HG03342 (cell line): ENCODE measurements at regions not wholly inside any gene's neighbourhood (a gene's known extent, or its start where the extent isn't known, plus 50 kb on each side); places are given as distances from the start of the nearest gene placed in this dataset.
"Not testable (repeated sequence)": the region's sequence is repeated elsewhere in the genome, so short reads cannot be mapped to it uniquely, and the experiment has no call there.

Source experiments
- ATAC-seq: cut with Tn5 transposase; IDR thresholded peaks from one replicate; pipeline ENCODE4 v1.9.1; 2021; ENCODE audit warnings: mild to moderate bottlenecking, moderate library complexity; ENCODE audit not compliant: unreplicated experiment

DNA sequence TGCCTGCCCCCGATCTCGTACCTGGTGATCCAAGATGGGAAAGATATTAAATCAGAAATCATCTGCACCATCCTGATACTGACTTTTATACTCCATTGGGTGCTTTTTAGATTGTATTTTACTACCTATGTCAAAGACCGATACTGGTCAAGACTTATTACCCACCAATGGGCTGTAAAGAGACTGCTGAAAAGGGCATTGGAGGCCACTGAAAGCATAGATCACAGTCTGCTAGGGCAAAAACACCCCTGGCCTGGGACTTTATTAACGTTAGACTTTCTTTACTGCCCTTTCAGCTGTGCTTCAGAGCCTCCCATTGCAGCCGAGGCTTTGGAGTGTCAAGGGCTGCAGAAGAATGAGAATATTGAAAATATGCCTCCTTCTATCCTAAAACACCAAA, 472.8 kb upstream of the DDX18 start:
- no peak for ATAC-seq

DNA sequence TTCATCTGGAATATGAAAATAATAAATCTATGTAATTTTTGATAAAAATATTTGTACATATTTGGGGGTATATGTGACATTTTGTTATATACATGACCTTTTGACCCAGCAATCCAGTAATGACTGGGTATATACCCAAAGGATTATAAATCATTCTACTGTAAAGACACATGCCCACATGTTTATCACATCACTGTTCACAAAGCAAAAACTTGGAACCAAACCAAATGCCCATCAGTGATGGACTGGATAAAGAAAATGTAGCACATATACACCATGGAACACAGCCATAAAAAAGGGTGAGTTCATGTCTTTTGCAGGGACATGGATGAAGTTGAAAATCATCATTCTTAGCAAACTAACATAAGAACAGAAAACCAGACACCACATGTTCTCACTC, 472.1 kb upstream of the DDX18 start:
- no peak for ATAC-seq

DNA sequence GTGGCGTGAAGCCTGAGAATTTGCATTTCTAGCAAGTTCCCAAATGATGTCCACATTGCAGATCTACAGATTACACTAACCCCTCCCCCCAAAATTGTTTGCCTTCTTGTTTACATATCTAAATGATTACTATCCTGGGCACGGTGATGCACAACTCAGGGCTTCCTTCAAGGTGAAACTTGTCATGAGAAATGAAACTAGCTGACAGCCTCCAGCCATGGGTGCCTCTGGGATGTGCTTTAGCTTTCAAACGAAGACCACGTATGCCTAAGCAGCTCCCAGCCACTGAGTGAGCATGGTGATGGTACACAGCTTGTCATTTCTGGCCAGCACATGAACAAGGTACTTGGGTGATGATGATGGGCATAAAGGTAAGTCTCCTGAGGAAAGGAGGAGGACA, 464.8 kb upstream of the DDX18 start:
- no peak for ATAC-seq

DNA sequence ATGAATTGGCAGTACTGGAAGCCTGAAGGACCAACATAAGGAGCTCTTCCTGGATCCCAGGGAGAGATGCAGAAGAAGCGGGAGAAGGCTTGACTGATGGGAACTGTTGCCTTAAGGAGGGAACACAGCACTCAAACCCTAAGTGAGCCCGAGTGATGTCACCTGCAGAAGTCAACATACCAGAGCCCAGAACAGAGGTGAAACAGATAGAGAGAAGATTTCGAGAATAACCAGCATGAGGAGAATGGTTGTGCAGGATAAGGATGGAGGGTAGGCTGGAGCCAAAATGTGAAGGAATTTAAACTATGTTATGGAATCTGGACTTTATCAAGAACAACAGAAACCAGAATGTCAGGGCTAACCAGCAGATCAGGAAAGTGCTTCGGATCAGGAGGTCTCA, 463.1 kb upstream of the DDX18 start:
- ATAC-seq = no peak

DNA sequence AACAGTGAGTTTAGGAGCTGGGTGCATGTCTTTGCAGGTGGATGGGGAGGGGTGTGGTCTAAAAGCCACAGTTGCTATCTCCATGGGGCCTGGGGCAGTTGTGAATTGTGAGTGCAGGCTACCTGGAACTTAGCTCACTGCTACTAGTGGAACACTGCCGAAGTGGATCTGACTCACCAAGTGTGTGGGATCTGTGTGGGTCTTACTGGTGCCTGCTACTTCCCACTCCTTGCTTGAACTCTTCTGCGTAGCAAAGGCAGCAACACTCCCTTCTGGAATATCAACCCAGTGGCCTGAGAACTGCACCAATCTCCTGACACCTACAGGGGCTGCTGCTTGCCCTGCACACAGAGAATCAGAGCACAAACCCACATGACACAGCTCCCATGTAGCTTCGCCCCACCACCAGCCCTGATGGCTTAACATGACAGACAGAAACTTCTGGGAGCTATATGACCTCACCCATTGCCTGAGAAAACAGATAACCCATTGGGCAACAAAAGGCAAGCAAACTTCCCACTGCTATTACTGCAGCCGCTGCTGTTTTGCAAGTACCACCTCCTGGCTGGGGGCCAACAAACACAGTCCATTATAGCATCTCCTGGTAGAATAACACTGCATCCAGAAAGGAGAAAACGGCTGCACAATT, 455.1 kb upstream of the DDX18 start:
- no peak for ATAC-seq

DNA sequence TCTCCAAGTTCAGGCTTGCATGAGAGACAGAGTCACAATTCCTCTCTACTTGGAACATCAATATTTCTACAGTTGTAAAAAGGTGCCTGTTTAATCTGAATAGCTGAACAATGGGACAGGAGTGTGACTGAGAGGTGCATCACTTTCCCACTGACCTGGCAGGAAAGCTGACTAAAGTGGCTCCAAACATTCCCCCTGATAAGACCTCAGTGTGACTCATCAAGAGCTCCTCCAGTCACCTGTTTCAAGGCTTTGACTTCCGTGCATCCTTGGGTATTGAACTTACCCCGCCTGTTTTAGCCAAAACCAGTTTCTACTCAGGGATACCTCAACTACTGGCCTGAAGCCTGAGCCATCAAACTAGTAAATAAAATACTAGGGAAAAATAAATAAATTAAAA, 453.9 kb upstream of the DDX18 start:
- no peak for ATAC-seq

DNA sequence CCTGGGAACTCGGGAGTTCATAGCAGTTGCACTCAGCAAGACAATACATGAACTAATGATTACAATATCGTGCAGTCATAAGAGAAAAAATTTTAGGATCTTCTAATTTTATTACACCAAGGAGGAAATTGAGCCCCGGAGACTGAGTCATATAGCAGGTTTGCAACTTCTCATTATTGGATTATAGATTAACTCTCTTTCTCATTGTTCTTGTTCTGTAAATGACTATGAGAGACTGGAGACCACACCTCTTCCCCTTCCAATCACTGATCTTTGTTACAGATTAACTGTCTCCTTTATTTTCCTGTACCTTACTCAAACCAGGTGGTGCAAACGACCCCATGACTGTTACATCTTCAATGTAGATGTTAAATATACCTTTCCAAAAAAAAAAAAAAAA, 435.8 kb upstream of the DDX18 start:
- ATAC-seq = peak; percentile 98

DNA sequence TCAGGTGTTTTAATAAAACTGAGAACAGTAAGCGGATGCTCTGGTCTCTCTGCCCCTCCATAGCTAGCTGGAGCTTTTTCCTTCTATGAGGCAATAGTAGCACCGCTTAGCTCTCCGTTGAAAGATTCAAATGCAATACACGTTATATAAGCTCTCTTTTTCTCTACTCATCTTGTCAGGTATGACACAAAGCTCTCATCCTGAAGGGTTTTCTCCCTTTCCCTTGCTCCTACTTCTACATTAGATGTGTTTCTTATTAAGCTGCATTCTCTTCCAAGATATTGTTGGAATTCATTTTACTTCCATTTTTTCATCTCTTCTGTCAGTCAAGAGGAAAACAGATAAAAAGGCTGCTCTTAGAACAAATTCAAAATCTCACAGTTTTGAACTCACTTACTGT, 434.6 kb upstream of the DDX18 start:
- ATAC-seq = no peak

DNA sequence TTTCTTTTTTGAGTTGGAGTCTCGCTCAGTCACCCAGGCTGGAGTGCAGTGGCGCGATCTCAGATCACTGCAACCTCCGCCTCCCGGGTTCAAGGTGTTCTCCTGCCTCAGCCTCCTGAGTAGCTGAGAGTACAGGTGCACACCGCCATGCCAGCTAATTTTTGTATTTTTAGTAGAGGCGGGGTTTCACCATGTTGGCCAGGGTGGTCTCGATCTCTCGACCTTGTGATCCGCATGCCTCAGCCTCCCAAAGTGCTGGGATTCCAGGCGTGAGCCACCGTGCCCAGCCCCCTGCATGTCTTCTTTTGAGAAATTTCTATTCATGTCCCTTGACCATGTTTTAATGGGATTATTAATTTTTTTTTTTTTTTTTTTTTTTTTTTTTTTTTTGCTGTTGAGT, 430.5 kb upstream of the DDX18 start:
- ATAC-seq = not testable (repeated sequence)

DNA sequence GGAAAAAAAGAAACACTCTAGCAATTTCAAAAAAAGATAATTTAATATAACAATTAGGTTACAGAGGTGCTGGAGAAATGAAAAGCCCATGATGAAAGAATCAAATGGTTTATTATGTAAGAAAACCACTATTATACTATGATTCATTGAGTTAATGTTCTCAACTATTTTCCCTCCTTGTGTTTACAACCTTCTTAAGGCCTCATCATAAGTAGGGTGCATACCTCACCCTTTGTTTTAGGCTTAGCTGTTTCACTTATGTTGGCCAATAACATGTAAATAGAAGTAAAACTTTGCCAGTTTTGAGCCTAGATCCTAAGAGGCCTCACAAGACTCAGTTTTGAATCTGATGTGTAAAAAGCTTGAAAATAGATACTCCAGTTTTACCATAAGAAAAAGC, 418.3 kb upstream of the DDX18 start:
- no peak for ATAC-seq

DNA sequence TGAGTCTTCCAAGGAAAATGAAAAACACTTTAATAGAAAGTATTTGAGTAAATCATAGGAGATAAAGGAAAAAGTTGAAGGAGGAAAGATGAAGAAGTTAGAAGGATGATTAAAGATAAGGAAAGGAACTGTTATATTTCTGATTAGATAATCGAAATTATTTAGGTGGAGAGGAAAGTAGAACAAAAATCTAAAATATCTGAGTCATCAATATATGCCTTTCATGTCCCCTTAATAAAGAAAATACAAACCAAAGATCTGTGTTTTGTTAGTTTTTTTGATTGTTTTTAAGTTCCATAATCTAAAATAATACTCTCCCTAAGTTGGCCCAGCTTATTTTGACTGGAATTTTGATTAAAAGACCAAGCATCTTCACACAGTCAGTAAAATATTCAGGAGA, 412.9 kb upstream of the DDX18 start:
- no peak for ATAC-seq

DNA sequence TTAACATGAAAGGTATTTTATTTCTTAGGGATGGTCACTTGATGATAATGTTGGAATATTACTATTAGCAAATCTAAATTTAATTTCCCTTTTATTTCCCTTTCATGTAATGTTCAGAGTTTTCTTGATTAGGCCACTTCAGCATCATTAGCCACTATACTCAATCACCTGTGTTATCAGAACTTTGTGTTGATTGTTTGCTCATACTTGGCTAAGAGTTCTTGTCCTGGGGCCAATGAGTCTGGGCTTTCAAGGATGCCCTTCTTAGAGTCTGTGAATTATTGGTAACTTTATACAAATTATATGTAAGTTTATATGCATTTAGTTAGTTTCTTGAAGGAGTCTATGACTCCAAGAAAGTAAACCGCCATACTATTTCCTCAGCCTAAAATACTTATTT, 408.0 kb upstream of the DDX18 start:
- no peak for ATAC-seq

DNA sequence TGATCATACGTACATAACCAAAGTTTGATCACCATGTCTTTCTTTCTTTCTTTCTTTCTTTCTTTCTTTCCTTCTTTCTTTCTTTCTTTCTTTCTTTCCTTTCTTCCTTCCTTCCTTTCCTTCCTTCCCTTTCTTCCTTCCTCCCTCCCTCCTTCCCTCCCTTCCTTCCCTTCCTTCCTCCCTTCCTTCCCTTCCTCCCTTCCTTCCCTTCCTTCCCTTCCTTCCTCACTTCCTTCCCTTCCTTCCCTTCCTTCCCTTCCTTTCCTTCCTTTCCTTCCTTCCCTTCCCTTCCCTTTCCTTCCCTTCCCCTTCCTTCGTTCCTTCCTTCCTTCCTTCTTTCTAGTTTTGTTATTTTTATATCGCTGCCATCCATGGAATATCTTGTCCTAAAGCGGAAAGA, 406.7 kb upstream of the DDX18 start:
- no peak for ATAC-seq

DNA sequence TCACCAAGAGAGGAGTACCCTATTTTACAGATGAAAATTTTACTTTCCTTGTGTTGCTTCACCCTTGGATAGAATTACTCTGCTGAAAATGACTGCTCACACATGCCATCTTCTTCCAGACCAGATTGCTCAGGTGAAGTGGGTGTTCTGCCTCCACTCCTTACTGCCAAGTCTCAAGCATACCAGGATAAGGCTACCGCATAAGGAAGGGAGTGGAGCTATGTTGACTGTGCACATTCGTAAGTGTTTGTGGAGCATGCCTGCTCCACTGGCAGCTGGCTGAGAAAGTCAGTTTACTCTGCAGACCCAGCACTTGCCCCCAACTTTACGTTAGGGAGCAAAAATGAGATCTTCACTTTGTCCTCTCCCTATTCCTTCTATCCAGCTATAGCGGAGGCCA, 405.0 kb upstream of the DDX18 start:
- ATAC-seq = no peak

DNA sequence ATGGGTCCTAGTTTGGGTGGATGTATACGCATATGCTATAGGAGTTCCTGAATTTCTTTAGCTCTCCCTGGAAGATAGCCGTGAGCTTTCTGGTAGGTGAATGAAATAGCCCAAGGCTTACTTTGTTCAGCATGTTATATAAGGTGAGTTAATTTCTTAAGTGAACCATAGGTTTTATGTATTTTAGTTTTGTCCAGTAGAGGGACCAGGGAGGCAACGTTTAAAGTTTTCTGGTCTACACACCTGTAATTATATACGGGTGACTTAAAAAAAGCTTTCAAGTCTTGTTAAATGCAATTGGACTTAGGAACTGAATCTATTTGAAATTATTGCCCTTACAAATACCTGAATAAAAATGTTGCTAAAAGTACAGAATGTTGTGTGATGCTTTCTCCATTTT, 402.5 kb upstream of the DDX18 start:
- ATAC-seq = no peak

DNA sequence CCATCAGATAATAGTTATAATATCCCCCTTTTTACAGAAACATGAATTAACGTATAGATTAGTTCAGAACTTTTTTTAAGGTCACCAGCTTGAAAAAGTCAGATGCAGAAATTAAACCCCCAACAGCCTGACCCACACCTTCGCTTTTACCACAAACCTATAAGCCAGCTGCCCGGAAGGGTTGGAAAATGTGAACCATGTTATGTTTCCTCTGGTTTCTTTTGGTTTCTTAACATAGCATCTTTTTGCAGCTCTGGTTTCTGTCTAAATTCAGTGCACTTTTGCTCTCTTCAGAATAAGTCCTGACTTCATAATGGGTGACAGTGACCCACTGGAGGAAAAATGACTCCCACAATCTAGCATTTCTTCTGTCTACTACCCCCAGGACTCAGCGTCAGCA, 381.7 kb upstream of the DDX18 start:
- no peak for ATAC-seq

DNA sequence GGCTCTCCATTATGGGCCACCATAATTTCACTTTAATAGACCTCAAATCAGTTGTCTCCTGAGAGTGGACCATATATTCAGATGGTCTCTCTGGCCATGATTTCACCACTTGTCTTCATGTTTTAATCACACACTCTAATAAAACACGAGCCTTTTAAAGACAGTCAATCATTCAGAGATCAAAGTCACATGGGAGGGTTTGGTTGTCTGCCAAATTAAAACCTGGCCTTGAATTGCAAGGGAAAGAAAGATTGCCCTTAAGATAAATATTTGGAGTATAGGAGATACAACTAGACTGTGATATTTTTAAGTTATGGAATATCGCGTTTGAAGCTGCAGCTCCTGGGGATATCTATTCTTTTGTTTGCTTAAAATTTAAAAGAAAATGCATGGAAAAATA, 377.8 kb upstream of the DDX18 start:
- ATAC-seq = no peak

DNA sequence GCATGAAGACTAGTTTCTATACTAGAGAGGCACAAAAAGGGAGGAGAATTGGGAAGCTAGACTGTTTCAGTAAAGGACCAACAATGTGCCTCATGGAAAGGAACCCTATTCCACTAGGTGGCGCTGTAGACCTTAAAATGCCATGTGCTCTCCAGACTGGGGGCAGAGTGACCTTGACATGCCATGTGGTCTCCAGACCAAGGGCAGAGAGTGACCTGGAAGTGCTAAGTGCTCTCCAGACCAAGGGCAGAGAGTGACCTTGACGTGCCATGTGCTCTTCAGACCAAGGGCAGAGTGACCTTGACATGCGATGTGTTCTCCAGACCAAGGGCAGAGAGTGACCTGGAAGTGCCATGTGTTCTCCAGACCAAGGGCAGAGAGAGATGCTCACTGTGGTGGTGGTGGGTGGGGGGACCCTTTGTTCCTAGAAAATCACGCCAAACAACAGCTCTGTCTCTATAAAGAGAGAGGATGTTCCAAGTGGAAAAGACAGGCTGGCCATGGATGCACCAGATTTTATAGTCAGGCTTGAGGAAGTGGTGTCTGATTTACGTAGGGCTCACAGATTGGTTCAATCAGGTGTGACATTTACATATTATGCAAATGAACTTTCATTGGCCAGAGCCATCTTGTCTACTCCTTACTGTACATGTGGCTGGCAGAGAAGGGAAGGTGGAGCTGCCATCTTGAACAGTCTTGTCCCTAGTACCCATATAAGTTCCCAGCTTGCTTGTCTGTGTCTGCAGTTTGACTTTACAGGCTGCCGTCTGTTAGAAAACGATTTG, 344.0 kb upstream of the DDX18 start:
- ATAC-seq = no peak

DNA sequence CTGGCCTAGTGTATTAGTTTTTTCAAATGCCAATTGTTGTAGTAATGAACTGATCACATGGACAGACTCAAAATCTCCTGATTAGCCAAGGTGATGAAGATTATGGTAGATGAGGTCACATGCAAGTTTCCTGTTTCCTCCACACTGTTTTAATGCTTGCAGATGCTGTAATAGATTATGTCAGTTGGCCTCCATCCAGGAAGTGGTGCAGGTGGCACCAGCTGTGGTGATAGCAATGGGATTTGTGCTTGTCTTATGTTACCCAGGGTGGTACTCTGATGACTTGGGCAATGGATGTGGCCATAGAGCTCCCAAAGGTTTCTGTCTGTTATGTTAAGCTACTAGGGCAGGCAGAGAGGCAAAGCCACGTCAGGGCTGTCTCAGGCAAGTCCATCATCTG, 332.9 kb upstream of the DDX18 start:
- no peak for ATAC-seq

DNA sequence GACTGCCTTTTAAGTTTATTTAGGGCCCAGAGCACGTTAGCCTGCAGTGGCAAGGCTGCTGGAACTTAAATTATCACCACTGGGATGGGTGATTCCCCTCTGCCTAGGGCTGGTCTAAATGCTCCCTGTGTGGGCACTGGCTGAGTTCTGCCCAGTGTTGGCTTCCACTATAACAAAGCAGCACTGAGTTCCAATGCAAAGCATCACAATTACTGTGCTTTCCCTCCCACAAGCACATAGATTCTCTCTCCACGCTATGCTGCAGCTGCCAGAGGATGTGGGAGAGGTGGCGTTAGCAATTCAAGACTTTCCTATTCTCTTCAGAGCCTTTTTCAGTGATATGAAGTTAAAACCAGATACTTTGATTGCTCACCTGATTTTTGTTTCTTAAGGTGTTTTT, 328.9 kb upstream of the DDX18 start:
- no peak for ATAC-seq

DNA sequence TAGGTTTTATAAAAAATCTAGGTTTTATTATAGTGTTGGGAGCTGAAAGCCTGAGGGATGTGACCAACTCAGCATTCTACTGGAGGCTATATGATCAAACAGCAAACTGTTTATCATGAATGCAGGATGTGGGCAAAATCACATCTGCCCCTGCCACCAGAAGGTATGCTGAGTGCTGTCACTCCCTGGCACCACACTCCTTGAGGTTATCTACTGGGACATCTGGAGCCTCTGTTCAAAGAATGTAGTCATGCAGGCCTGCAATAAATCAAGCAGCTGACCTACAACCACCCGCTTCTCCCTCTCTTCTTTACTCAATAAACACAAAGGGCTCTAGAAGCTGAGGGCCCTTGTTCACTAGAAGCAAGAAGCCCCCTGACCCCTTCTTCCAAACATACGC, 328.4 kb upstream of the DDX18 start:
- no peak for ATAC-seq

DNA sequence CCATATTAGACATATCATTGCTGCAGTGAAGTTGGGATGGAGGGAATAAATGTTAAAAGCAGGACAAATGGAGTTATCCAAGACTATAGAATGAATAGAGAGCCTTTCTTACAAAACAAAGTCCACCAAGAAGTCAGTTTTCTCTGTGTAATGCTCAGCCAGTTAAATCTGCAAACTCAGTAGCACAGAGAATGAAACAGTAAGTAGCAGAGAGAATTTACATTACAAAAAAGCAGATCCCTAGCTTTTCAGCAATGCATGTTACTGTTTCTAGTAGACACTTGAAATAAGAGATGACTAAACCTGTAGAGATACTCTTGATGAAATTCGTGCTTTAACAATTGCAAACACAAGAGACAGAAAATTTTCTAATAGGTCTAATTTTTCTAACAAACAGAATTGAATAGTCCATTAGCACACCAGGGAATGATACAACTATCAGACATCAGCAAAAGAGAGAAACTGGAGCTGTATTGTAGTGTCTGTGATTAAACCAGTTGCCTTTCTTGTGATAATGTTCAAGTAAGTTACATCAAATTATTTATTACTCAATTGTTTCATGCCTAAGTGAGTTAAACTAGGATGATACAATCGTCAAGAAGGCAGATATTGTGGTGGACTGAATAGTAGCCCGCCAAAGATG, 322.2 kb upstream of the DDX18 start:
- ATAC-seq = no peak
